ENCODE measurements at regions not wholly inside any gene's neighbourhood (a gene's known extent, or its start where the extent isn't known, plus 50 kb on each side); places are given as distances from the start of the nearest gene placed in this dataset.
A peak's percentile ranks its signal among the peaks of the same experiment; 100 is the strongest.

DNA sequence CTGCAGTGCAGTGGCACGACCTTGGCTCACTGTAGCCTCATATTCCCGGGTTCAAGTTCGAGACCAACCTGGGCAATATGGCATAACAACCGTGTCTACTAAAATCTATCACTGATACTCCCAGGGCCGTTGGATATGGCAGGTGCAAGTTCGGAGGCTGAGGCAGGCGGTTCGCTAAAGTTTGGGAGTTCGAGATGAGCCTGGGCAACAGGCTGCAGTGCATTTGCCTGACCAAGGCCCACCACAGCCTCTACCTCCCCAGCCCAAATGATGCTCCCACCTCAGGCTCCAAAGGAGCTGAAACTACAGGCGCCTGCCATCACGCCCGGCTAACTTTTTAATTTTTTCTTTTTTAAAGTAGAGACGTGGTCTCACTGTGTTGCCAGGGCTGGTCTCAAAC is 177.1 kb upstream of the ALG10B start:
- WGBS, 4 donors, result 68 to 75% (median 71%) methylated on average over 13 of the region's 13 CpGs
- H3K27me3 ChIP-seq, result peaks cover 7% of the 10 kb centered on the region
- intact Hi-C loops (cut with DNase I), result no loop called here
- no peaks in the 10 kb centered on the region for H3K4me1 ChIP-seq (replicated peaks in 1 of 2)
- DNase-seq, result no peak
- TF ChIP-seq, protein P1, sequence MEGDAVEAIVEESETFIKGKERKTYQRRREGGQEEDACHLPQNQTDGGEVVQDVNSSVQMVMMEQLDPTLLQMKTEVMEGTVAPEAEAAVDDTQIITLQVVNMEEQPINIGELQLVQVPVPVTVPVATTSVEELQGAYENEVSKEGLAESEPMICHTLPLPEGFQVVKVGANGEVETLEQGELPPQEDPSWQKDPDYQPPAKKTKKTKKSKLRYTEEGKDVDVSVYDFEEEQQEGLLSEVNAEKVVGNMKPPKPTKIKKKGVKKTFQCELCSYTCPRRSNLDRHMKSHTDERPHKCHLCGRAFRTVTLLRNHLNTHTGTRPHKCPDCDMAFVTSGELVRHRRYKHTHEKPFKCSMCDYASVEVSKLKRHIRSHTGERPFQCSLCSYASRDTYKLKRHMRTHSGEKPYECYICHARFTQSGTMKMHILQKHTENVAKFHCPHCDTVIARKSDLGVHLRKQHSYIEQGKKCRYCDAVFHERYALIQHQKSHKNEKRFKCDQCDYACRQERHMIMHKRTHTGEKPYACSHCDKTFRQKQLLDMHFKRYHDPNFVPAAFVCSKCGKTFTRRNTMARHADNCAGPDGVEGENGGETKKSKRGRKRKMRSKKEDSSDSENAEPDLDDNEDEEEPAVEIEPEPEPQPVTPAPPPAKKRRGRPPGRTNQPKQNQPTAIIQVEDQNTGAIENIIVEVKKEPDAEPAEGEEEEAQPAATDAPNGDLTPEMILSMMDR (IDR thresholded peaks at IDR 0.05), result no peak
- no peak for TF ChIP-seq POLR2A (IDR thresholded peaks at IDR 0.05)
- H3K9me3 ChIP-seq (replicated peaks in 1 of 3), result no peaks in the 10 kb centered on the region
- no peak overlapping the region for H3K27ac ChIP-seq
- no peaks in the 10 kb centered on the region for H3K36me3 ChIP-seq (replicated peaks in 1 of 2)
- H3K4me3 ChIP-seq, result no peak overlapping the region

DNA sequence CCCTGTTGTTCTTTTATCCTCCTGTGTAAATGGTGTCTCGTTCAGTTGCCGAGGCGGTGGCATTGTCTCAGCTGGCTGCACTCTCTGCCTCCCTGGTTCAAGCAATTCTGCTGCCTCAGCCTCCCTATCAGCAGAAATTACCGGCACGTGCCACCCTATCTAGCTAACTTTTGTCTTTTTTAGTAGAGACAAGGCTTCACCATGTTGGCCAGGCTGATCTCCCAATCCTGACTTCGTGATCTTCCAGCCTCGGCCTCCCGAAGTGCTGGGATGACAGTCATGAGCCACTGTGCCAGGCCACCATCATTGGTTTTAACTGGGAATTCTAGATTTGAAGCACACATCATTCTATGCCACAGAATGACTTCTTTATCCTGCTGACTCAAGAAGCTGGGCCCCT is 175.3 kb upstream of the ALG10B start:
- Histone ChIP-seq H3K27me3 (peaks cover 7% of the 10 kb centered on the region), H3K4me3 (no peak overlapping the region), H3K9me3 (replicated peaks in 1 of 3) (no peaks in the 10 kb centered on the region), H3K4me1 (replicated peaks in 1 of 2) (no peaks in the 10 kb centered on the region), H3K27ac (no peak overlapping the region), H3K36me3 (replicated peaks in 1 of 2) (no peaks in the 10 kb centered on the region)
- DNase-seq, result peak in 1 of 7 donors; percentile 31
- 73 to 93% (median 83%) methylated on average over 8 of the region's 8 CpGs for WGBS, 4 donors
- no peak for TF ChIP-seq POLR2A (IDR thresholded peaks at IDR 0.05)
- intact Hi-C loops (cut with DNase I), result loop anchor here in 1 of 2 donors (5.0 kb wide), 1 partner anchor 171 kb away; no protein-coding TSS in a partner anchor

GRCh38 chr12:38141861-38142260 is 174.7 kb upstream of the ALG10B start:
- TF ChIP-seq POLR2A (IDR thresholded peaks at IDR 0.05), result no peak
- TF ChIP-seq, protein P1 (IDR thresholded peaks at IDR 0.05), result no peak
- WGBS, 4 donors, result 72 to 81% (median 78%) methylated on average over 4 to 9 of the region's 9 CpGs
- H3K4me1 ChIP-seq (replicated peaks in 1 of 2), result no peaks in the 10 kb centered on the region
- H3K27me3 ChIP-seq, result peaks cover 7% of the 10 kb centered on the region
- no peak overlapping the region for H3K27ac ChIP-seq
- H3K4me3 ChIP-seq, result no peak overlapping the region
- no peaks in the 10 kb centered on the region for H3K9me3 ChIP-seq (replicated peaks in 1 of 3)
- peak in 1 of 7 donors; percentile 27 for DNase-seq
- intact Hi-C loops (cut with DNase I), result loop anchor here in 1 of 2 donors (5.0 kb wide), 1 partner anchor 170 kb away; no protein-coding TSS in a partner anchor
- no peaks in the 10 kb centered on the region for H3K36me3 ChIP-seq (replicated peaks in 1 of 2)

- TF ChIP-seq, protein P1 (IDR thresholded peaks at IDR 0.05), result no peak
- no peak for TF ChIP-seq POLR2A (IDR thresholded peaks at IDR 0.05)
- intact Hi-C loops (cut with DNase I), result loop anchor here in 1 of 2 donors (5.0 kb wide), 1 partner anchor 169 kb away; no protein-coding TSS in a partner anchor
- 63 to 80% (median 77%) methylated on average over 5 of the region's 5 CpGs for WGBS, 4 donors
These were observed 173.6 kb upstream of the ALG10B start for GRCh38 chr12:38142974-38143373.

DNA sequence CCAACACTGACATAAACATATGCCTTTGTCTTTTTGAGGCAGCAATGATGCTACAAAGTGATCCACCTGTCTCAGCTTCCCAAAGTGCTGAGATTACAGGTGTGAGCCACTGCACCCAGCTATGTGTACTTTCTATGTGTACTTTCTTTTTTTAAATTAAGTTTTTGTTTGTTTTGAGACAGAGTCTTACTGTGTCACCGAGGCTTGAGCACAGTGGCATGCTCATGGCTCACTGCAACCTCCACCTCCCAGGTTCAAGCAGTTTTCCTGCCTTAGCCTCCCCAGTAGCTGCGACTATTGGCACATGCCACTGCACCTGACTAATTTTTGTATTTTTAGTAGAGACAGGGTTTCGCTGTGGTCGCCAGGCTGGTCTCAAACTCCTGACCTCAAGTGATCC is 172.5 kb upstream of the ALG10B start:
- Histone ChIP-seq H3K9me3 (replicated peaks in 1 of 3) (no peaks in the 10 kb centered on the region), H3K4me1 (replicated peaks in 1 of 2) (no peaks in the 10 kb centered on the region), H3K36me3 (replicated peaks in 1 of 2) (no peaks in the 10 kb centered on the region), H3K4me3 (no peak overlapping the region), H3K27me3 (no peaks in the 10 kb centered on the region), H3K27ac (no peak overlapping the region)
- TF ChIP-seq POLR2A (IDR thresholded peaks at IDR 0.05), result no peak
- TF ChIP-seq, protein P1 (IDR thresholded peaks at IDR 0.05), result no peak
- 68 to 78% (median 74%) methylated on average over 4 of the region's 4 CpGs for WGBS, 4 donors
- DNase-seq, result no peak
- intact Hi-C loops (cut with DNase I), result loop anchor here in 1 of 2 donors (5.0 kb wide), 1 partner anchor 168 kb away; no protein-coding TSS in a partner anchor

More at GRCh38 chr12:38142974-38143373, 173.6 kb upstream of the ALG10B start:
- Histone ChIP-seq H3K4me3 (no peak overlapping the region), H3K9me3 (replicated peaks in 1 of 3) (no peaks in the 10 kb centered on the region), H3K36me3 (replicated peaks in 1 of 2) (no peaks in the 10 kb centered on the region), H3K4me1 (replicated peaks in 1 of 2) (no peaks in the 10 kb centered on the region), H3K27me3 (peaks cover 5% of the 10 kb centered on the region), H3K27ac (no peak overlapping the region)
- DNase-seq, result no peak

All from adrenal gland (tissue), 9 donors.